HepG2 (cell line): ENCODE measurements at regions not wholly inside any gene's neighbourhood (a gene's known extent, or its start where the extent isn't known, plus 50 kb on each side); places are given as distances from the start of the nearest gene placed in this dataset.

Experiments used
- POLR2G ChIP-seq: fragments of 200-400 bp; formaldehyde crosslinking; IDR thresholded peaks from 2 replicates; pipeline ENCODE4 v1.6.1; 2018; ENCODE audit warnings: mild to moderate bottlenecking, low read depth, low read length, moderate library complexity
- PRDM15 ChIP-seq: sonication (generic); formaldehyde crosslinking; IDR thresholded peaks from 2 replicates; pipeline ENCODE4 v1.4.0; 2020; ENCODE audit warnings: missing genetic modification reagents

- no peak for TF ChIP-seq POLR2G
- TF ChIP-seq PRDM15 (CRISPR knock-in tag) = no peak
Observed at GRCh38 chr18:40388121-40388520, 1566.9 kb upstream of the PIK3C3 start.
